Fibroblast of pulmonary artery (primary cell): ENCODE measurements at regions not wholly inside any gene's neighbourhood (a gene's known extent, or its start where the extent isn't known, plus 50 kb on each side); places are given as distances from the start of the nearest gene placed in this dataset.

Source experiments
- DNase-seq: peaks from one replicate; pipeline ENCODE4 v3.0.0-alpha.2; 2010; ENCODE audit warnings: low read depth
- H3K4me3 ChIP-seq: replicated peaks from 2 replicates; pipeline ENCODE4 v1.5.1; 2011; ENCODE audit warnings: low read depth, mild to moderate bottlenecking, control low read depth, low read length, moderate library complexity
- TF ChIP-seq, protein P1 (sequence below): IDR thresholded peaks from 2 replicates; pipeline ENCODE4 v1.5.1; 2011; ENCODE audit warnings: mild to moderate bottlenecking, control low read depth, low read length, inconsistent platforms; ENCODE audit errors: missing control alignments

DNA sequence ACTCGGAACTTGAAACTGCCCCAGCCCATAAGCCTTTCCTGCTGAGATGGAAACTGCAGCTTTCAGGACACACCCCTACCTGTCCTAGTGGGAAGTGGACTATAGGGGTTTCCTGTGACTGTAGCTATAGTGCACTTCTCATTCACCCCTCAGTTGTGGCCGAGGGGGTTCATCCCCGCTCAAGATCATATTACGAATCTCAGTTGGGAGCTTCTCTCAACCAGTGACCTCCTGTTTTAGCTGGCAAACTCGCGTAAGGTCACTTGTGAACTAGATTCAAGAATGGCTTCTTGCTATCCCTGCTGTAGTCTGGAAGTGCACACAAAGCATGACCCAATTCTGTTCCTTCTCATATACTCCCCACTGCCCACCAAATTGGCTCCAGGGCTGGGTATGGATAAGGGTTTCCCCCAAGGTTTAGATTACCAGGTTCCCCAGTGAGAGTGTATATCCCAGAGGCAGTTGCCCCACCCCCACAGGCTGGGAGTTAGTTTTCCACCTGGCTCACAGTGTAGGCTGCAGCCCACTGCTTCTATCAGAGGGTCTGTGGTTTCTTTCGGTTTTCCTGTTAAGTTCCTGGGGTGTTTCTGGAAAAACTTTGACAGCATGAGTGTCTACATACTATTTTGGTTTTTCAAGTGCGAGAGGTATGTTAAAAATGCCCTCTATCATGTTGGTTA, 812.9 kb downstream of the JRKL start:
- TF ChIP-seq, protein P1, sequence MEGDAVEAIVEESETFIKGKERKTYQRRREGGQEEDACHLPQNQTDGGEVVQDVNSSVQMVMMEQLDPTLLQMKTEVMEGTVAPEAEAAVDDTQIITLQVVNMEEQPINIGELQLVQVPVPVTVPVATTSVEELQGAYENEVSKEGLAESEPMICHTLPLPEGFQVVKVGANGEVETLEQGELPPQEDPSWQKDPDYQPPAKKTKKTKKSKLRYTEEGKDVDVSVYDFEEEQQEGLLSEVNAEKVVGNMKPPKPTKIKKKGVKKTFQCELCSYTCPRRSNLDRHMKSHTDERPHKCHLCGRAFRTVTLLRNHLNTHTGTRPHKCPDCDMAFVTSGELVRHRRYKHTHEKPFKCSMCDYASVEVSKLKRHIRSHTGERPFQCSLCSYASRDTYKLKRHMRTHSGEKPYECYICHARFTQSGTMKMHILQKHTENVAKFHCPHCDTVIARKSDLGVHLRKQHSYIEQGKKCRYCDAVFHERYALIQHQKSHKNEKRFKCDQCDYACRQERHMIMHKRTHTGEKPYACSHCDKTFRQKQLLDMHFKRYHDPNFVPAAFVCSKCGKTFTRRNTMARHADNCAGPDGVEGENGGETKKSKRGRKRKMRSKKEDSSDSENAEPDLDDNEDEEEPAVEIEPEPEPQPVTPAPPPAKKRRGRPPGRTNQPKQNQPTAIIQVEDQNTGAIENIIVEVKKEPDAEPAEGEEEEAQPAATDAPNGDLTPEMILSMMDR, result no peak
- DNase-seq, result no peak
- H3K4me3 ChIP-seq, result no peak overlapping the region

DNA sequence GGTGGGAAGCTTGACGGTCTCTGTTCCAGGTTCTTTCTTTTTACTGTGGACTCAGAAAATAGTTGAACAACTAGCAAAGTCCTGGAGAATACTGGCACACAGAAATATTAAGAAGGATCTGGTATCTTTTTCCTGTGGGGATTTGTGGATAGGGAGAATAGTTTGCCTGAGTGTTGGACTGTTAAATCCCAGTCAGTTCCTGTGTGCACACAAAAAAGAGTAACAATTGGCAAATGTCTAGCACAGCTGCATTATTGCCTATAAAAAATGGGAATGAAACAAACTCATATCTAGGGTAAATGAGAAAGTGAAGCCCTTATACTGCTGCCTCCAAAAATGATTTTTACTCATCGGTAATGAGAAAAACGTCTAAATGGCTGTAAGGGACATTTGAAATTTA, 828.2 kb downstream of the JRKL start:
- H3K4me3 ChIP-seq, result no peak overlapping the region
- TF ChIP-seq, protein P1, result no peak
- no peak for DNase-seq

DNA sequence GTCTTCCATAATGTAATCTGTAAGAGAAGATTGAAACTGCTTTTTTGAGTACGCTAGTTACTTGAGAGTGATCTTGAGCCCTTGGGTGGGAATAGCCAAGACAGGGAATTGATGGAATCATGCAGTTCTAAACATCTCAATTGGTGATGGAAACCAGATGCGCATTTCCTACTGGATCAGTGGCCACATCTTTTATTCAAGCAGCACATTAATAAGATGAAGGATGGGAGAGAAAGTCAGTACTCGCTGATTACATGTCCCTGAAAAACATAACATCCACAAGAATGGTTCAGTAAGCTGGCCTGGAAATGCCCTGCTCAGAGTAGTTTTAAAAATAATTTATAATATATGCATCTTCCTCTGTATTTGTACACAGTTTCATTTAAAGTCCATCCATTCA, 833.8 kb downstream of the JRKL start:
- no peak for DNase-seq
- H3K4me3 ChIP-seq, result no peak overlapping the region
- TF ChIP-seq, protein P1, result no peak

DNA sequence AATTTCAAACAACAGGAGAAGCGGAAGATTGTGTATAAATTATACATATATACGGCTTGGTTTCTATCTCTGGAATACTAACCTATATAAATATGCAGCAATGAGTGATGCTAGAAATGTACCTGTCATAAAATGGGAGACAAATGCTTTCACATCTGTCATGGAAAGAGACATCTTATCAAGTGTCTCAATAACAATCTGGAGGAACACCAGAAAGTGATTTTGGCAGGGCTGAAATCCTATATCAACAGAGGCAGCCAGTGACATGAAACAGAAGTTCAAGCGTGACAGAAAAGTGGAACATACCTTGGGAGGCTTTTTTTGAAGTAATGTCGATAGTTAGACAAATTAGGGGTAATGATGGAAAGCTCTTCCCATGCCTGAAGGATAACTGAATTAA, 834.6 kb downstream of the JRKL start:
- TF ChIP-seq, protein P1, result no peak
- no peak for DNase-seq
- H3K4me3 ChIP-seq, result no peak overlapping the region

DNA sequence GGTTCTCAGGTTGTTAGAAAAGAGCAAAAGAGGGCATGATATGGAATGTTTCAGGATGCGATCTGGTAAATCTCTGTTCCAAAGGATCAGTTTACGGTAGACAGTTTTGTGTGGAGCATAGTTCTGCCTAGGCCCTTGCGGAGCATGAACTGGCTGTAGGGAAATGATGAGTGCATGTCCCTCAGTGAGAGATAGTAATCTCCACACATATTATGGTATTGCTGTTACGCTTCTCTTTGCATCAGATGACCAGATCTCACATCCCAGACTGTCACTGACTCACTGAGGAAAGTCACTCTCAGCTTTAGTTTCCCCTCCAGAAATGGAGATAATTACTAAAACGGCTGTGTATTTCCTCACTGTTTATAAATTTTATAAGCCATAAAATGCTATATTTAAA, 836.0 kb downstream of the JRKL start:
- no peak overlapping the region for H3K4me3 ChIP-seq
- no peak for DNase-seq
- TF ChIP-seq, protein P1, result no peak

DNA sequence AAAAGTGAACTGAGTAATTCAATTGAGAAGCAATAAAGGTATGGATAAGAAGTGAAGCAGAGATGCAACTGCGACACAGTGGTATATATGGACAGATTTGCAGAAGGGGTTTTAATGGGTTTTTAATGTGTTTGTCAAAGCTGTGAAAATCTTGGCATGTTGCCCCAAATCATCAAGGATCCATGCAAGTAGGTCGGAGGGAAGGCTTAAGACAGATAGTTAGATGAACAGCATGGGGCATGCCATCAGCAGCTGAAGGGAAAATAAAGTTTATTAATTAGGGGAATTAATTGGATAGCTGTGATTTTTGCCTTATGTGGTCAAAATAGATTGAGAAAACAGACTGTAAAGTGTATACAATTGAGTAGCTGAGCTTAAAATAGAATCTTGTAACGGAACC, 840.1 kb downstream of the JRKL start:
- no peak for DNase-seq
- TF ChIP-seq, protein P1, result no peak

DNA sequence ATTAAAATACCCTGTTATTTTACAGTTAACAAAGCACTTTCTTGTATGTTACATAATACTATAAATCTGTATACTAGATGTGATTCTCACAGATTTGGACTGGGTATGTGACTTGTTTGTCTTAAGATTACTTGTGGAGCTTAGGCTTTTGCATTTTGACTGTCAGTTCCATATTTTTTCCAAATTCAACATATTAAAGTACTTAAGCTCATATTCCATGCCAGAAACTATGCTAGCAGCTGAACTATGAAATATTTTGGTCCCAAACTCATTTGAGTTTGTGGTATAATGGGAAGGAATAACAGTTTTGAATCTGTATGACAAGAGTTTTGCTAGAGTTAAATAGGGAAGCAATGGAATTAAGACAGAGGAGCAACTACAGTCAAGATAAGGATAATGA, 841.4 kb downstream of the JRKL start:
- TF ChIP-seq, protein P1, result no peak
- DNase-seq, result no peak
- H3K4me3 ChIP-seq, result no peak overlapping the region

More for the DNA sequence above, 840.1 kb downstream of the JRKL start:
- H3K4me3 ChIP-seq, result no peak overlapping the region
